Prostate gland (tissue), 2 donors: ENCODE measurements at regions not wholly inside any gene's neighbourhood (a gene's known extent, or its start where the extent isn't known, plus 50 kb on each side); places are given as distances from the start of the nearest gene placed in this dataset.

Source experiments
- POLR2A ChIP-seq: fragments of 450-650 bp; IDR thresholded peaks from one replicate; pipeline ENCODE4 v1.6.1; 2016; ENCODE audit warnings: antibody characterized with exemption, mild to moderate bottlenecking
- POLR2AphosphoS5 ChIP-seq: sonication (generic); formaldehyde crosslinking; IDR thresholded peaks from one replicate; pipeline ENCODE4 v1.6.1; 2017; ENCODE audit warnings: antibody characterized with exemption
- TF ChIP-seq, protein P1 (sequence below), 4 experiments: fragments of 200-600 bp in 2 of 4; fragments of 450-650 bp in 2 of 4; sonication (generic) in 2 of 4; IDR thresholded peaks; 1 replicate in 3 of 4; 2 replicates in 1 of 4; pipeline ENCODE4 v1.5.1; 2016 to 2019; ENCODE audit warnings: antibody characterized with exemption in 4 of 4, mild to moderate bottlenecking in 2 of 4, moderate library complexity in 2 of 4

DNA sequence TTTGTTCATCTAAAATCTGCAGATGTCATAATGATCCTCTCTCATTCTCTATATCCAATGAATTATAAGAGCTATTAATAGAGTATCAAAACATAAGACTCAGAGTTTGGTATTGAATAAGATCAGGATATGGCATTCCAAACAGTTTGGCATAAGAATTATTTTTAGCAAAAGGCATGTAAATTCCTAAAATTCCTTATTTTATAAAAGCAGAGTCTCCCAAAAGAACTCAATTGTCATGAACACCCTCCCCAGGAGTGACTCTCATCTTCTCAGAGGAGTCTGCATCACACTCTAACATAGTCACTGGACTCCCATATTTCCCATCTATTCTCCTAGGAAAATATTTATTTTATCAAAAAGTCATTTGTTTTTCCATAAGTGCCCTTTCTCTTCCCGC, 1710.2 kb upstream of the SLC39A10 start:
- no peak for TF ChIP-seq POLR2AphosphoS5
- TF ChIP-seq POLR2A, result no peak
- TF ChIP-seq, protein P1, sequence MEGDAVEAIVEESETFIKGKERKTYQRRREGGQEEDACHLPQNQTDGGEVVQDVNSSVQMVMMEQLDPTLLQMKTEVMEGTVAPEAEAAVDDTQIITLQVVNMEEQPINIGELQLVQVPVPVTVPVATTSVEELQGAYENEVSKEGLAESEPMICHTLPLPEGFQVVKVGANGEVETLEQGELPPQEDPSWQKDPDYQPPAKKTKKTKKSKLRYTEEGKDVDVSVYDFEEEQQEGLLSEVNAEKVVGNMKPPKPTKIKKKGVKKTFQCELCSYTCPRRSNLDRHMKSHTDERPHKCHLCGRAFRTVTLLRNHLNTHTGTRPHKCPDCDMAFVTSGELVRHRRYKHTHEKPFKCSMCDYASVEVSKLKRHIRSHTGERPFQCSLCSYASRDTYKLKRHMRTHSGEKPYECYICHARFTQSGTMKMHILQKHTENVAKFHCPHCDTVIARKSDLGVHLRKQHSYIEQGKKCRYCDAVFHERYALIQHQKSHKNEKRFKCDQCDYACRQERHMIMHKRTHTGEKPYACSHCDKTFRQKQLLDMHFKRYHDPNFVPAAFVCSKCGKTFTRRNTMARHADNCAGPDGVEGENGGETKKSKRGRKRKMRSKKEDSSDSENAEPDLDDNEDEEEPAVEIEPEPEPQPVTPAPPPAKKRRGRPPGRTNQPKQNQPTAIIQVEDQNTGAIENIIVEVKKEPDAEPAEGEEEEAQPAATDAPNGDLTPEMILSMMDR (IDR thresholded peaks at IDR 0.05), result no peak
